ENCODE measurements at regions not wholly inside any gene's neighbourhood (a gene's known extent, or its start where the extent isn't known, plus 50 kb on each side); places are given as distances from the start of the nearest gene placed in this dataset.

DNA sequence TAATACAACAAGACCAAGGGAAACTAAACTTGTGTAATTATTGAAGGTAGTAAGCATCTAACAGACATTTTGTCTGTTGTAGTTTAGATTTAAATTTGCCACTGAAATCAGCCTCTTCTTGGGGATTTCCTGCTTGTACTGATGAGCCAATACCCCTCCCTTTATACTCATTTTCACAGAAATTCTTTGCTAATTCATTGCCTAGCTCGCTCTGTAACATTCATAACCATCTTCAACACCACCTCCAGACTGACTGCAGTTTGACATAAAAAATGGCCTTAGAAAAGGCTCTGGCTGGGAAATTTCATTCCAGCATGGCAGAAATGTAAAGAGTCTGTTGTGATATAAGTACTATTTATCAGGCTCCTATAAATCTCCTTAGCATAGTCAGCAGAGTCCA, 109.7 kb upstream of the FLRT2 start:
- TF ChIP-seq, protein P1, sequence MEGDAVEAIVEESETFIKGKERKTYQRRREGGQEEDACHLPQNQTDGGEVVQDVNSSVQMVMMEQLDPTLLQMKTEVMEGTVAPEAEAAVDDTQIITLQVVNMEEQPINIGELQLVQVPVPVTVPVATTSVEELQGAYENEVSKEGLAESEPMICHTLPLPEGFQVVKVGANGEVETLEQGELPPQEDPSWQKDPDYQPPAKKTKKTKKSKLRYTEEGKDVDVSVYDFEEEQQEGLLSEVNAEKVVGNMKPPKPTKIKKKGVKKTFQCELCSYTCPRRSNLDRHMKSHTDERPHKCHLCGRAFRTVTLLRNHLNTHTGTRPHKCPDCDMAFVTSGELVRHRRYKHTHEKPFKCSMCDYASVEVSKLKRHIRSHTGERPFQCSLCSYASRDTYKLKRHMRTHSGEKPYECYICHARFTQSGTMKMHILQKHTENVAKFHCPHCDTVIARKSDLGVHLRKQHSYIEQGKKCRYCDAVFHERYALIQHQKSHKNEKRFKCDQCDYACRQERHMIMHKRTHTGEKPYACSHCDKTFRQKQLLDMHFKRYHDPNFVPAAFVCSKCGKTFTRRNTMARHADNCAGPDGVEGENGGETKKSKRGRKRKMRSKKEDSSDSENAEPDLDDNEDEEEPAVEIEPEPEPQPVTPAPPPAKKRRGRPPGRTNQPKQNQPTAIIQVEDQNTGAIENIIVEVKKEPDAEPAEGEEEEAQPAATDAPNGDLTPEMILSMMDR (IDR thresholded peaks at IDR 0.05): no peak
- TF ChIP-seq POLR2A (IDR thresholded peaks at IDR 0.05) (no peak), POLR2AphosphoS5 (IDR thresholded peaks at IDR 0.05) (no peak)

All from prostate gland (tissue), 2 donors.